Endothelial cell of umbilical vein (primary cell): ENCODE measurements at regions not wholly inside any gene's neighbourhood (a gene's known extent, or its start where the extent isn't known, plus 50 kb on each side); places are given as distances from the start of the nearest gene placed in this dataset.

Experiments
- BruUV-seq: library from RNA; stranded (reverse); fragments of 400-500 nt; replicated peaks from 2 replicates; lab custom pipeline; 2021; lab: Mats Ljungman, UMichigan
- CTCF ChIA-PET: fragments of 300-600, 350-600 bp; sonication (Branson Sonifier 250); formaldehyde crosslinking; loops from one replicate; lab custom pipeline; 2021; ENCODE audit warnings: antibody characterized with exemption, inconsistent platforms; lab: Charles Lee
- POLR2A ChIA-PET: fragments of 300-600, 350-600 bp; sonication (Branson Sonifier 250); formaldehyde crosslinking; loops from one replicate; lab custom pipeline; 2021; ENCODE audit warnings: antibody characterized with exemption, inconsistent platforms; lab: Charles Lee
- DNase-seq: peaks from one replicate; pipeline ENCODE4 v3.0.0-alpha.2; 2011; ENCODE audit warnings: low read depth, low spot score
- FAIRE-seq: peaks from 2 replicates; lab custom pipeline; 2011; peaks lifted over from hg19 to GRCh38; lab: Jason Lieb, UNC
- H2AFZ ChIP-seq: 2 replicates; pipeline ENCODE4 v1.6.0; 2012; ENCODE audit warnings: low read depth, low read length, control low read depth, inconsistent platforms
- H3K27ac ChIP-seq: 2 replicates; pipeline ENCODE4 v1.5.1; 2011; ENCODE audit warnings: low read depth, mild to moderate bottlenecking, control low read depth, low read length, moderate library complexity; ENCODE audit not compliant: insufficient read depth
- H3K27me3 ChIP-seq, 2 experiments: 2 replicates each; pipeline versions ENCODE4 v1.6.0 to v1.6.1; 2011; ENCODE audit warnings: low read length in 2 of 2, mixed read lengths in 1 of 2; ENCODE audit not compliant: control insufficient read depth in 2 of 2, insufficient read depth in 2 of 2
- H3K36me3 ChIP-seq, 2 experiments: 2 replicates in 1 of 2; 3 replicates in 1 of 2; pipeline ENCODE4 v1.5.1; 2011; ENCODE audit warnings: low read length in 2 of 2, mild to moderate bottlenecking in 1 of 2, moderate library complexity in 1 of 2; ENCODE audit not compliant: control insufficient read depth in 2 of 2, insufficient read depth in 2 of 2; ENCODE audit errors: extremely low read depth in 1 of 2
- H3K4me1 ChIP-seq: 3 replicates; pipeline ENCODE4 v1.5.1; 2011; ENCODE audit warnings: mild to moderate bottlenecking, low read length; ENCODE audit not compliant: control insufficient read depth, insufficient read depth; ENCODE audit errors: extremely low read depth
- H3K4me2 ChIP-seq: 2 replicates; pipeline ENCODE4 v1.6.1; 2011; ENCODE audit warnings: low read length, control low read depth, mixed read lengths; ENCODE audit not compliant: insufficient read depth
- H3K4me3 ChIP-seq, 3 experiments: fragments of 200-600 bp in 1 of 3; sonication (generic), shearing (Covaris generic) in 1 of 3; replicated peaks in 1 of 3; 2 replicates each; pipeline ENCODE4 v1.5.1; 2011 to 2016; ENCODE audit warnings: control low read depth in 3 of 3, low read length in 3 of 3, mild to moderate bottlenecking in 2 of 3, inconsistent platforms in 1 of 3, low read depth in 1 of 3, moderate library complexity in 1 of 3; ENCODE audit not compliant: insufficient read depth in 1 of 3
- H3K79me2 ChIP-seq: 2 replicates; pipeline ENCODE4 v1.6.0; 2012; ENCODE audit warnings: low read length, inconsistent platforms; ENCODE audit not compliant: control insufficient read depth, insufficient read depth
- H3K9ac ChIP-seq: replicated peaks from 2 replicates; pipeline ENCODE3; 2011; ENCODE audit warnings: low read length, control low read depth; ENCODE audit not compliant: insufficient read depth; ENCODE audit errors: extremely low read depth
- H3K9me1 ChIP-seq: replicated peaks from 3 replicates; pipeline ENCODE4 v1.6.0; 2011; ENCODE audit warnings: mild to moderate bottlenecking, low read length; ENCODE audit not compliant: control insufficient read depth, insufficient read depth; ENCODE audit errors: extremely low read depth
- H3K9me3 ChIP-seq: replicated peaks from 2 replicates; pipeline ENCODE4 v1.5.1; 2012; ENCODE audit warnings: low read length, inconsistent platforms; ENCODE audit not compliant: control insufficient read depth, insufficient read depth
- H4K20me1 ChIP-seq: replicated peaks from 2 replicates; pipeline ENCODE3; 2011; ENCODE audit warnings: mild to moderate bottlenecking, low read length; ENCODE audit not compliant: control insufficient read depth, insufficient read depth; ENCODE audit errors: extremely low read depth
- EZH2 ChIP-seq: IDR thresholded peaks from 2 replicates; pipeline ENCODE4 v1.6.1; 2012; ENCODE audit warnings: borderline replicate concordance, low read depth, mild to moderate bottlenecking, moderate library complexity, low read length, inconsistent platforms; ENCODE audit not compliant: severe bottlenecking
- FOS ChIP-seq: IDR thresholded peaks from 2 replicates; pipeline ENCODE4 v1.6.1; 2011; ENCODE audit warnings: mild to moderate bottlenecking, low read length, moderate library complexity, borderline replicate concordance; ENCODE audit not compliant: insufficient read depth
- GATA2 ChIP-seq: IDR thresholded peaks from 2 replicates; pipeline ENCODE4 v1.7.0; 2011; ENCODE audit warnings: low read depth, mild to moderate bottlenecking, moderate library complexity, mixed read lengths, low read length; ENCODE audit not compliant: insufficient read length, insufficient read depth
- JUN ChIP-seq: IDR thresholded peaks from 2 replicates; pipeline ENCODE4 v1.6.1; 2011; ENCODE audit warnings: borderline replicate concordance, low read depth; ENCODE audit not compliant: insufficient read length, insufficient read depth
- MYC ChIP-seq: IDR thresholded peaks from one replicate; pipeline ENCODE4 v1.6.1; 2011; ENCODE audit warnings: mild to moderate bottlenecking, low read depth, low read length
- POLR2A ChIP-seq: IDR thresholded peaks from 2 replicates; pipeline ENCODE4 v1.6.1; 2012; ENCODE audit warnings: low read depth, mild to moderate bottlenecking, control low read depth, low read length
- POLR2AphosphoS5 ChIP-seq: IDR thresholded peaks from 2 replicates; pipeline ENCODE4 v1.6.1; 2012; ENCODE audit warnings: low read depth, mild to moderate bottlenecking, control low read depth, low read length, moderate library complexity; ENCODE audit not compliant: insufficient read depth
- dilution Hi-C: fragments of 300-500 bp; cut with MboI; formaldehyde crosslinking; loops from one replicate; pipeline ENCODE4 v1.15.0; 2019; ENCODE audit warnings: low sequenced_read_pairs; ENCODE audit not compliant: extremely low pct_ligation_motif_present
- intact Hi-C: fragments of 100-400 bp; cut with micrococcal nuclease; formaldehyde crosslinking; loops from one replicate; pipeline ENCODE4 v1.10.0; 2022
- TF ChIP-seq, protein P1 (sequence below), 2 donors: IDR thresholded peaks; 1 replicate in 1 of 2; 2 replicates in 1 of 2; pipeline ENCODE4 v1.5.1; 2011; ENCODE audit warnings: low read length in 2 of 2, mild to moderate bottlenecking in 2 of 2, moderate library complexity in 2 of 2, control low read depth in 1 of 2, inconsistent platforms in 1 of 2, low read depth in 1 of 2; ENCODE audit not compliant: insufficient read depth in 1 of 2; ENCODE audit errors: extremely low read depth in 1 of 2
- TF ChIP-seq, protein P2 (sequence below): IDR thresholded peaks from 2 replicates; pipeline ENCODE4 v1.6.1; 2011; ENCODE audit not compliant: insufficient read depth, insufficient read length

DNA sequence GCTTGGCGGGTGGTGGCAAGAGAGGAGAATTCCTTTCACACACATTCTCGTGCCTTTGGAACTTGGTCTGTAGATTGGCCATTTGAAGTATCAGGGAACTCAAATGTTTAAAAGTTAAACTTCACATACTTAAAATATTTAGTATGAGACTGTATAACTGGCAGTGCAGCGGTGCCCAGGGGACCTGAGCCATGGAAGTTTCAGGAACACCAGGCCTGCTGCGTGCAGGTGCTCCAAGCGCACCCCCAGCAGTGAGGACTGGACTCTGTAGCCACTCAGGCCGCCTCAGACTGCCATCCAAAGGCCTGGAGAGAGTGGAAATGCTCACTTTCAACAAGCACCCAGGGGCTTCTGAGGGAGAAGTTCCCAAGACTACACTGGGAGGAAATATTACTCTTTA lies 273.5 kb upstream of the IRX2 start:
- CTCF ChIA-PET: no interaction called here
- TF ChIP-seq, protein P1, sequence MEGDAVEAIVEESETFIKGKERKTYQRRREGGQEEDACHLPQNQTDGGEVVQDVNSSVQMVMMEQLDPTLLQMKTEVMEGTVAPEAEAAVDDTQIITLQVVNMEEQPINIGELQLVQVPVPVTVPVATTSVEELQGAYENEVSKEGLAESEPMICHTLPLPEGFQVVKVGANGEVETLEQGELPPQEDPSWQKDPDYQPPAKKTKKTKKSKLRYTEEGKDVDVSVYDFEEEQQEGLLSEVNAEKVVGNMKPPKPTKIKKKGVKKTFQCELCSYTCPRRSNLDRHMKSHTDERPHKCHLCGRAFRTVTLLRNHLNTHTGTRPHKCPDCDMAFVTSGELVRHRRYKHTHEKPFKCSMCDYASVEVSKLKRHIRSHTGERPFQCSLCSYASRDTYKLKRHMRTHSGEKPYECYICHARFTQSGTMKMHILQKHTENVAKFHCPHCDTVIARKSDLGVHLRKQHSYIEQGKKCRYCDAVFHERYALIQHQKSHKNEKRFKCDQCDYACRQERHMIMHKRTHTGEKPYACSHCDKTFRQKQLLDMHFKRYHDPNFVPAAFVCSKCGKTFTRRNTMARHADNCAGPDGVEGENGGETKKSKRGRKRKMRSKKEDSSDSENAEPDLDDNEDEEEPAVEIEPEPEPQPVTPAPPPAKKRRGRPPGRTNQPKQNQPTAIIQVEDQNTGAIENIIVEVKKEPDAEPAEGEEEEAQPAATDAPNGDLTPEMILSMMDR (IDR thresholded peaks at IDR 0.05; ENCODE audit: extremely low read depth in 1 of 2, insufficient read depth in 1 of 2, low read depth in 1 of 2, low read length in 2 of 2): no peak
- no peak for TF ChIP-seq JUN
- no peak for TF ChIP-seq EZH2
- no peak for TF ChIP-seq FOS
- TF ChIP-seq POLR2A: no peak
- TF ChIP-seq MYC: no peak
- TF ChIP-seq POLR2AphosphoS5: no peak
- TF ChIP-seq GATA2: no peak
- TF ChIP-seq, protein P2, sequence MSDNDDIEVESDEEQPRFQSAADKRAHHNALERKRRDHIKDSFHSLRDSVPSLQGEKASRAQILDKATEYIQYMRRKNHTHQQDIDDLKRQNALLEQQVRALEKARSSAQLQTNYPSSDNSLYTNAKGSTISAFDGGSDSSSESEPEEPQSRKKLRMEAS: no peak
- no TSS peak for BruUV-seq
- Histone ChIP-seq H3K4me2 (no peak overlapping the region), H3K9me1 (no peaks in the 10 kb centered on the region), H3K27ac (no peak overlapping the region), H3K9me3 (peaks cover 11% of the 10 kb centered on the region), H3K79me2 (no peaks in the 10 kb centered on the region), H3K9ac (no peak overlapping the region), H3K4me1 (no peaks in the 10 kb centered on the region), H3K27me3 (no peaks in the 10 kb centered on the region), H3K36me3 (no peaks in the 10 kb centered on the region), H3K4me3 (no peak overlapping the region), H2AFZ (no peak overlapping the region), H4K20me1 (no peaks in the 10 kb centered on the region)
- dilution Hi-C loops (no loop called here), intact Hi-C loops (no loop called here)
- no peak for DNase-seq
- no peak for FAIRE-seq
- POLR2A ChIA-PET: no interaction called here
